Breast epithelium (tissue), 4 donors: ENCODE measurements at regions not wholly inside any gene's neighbourhood (a gene's known extent, or its start where the extent isn't known, plus 50 kb on each side); places are given as distances from the start of the nearest gene placed in this dataset.
"Not testable (repeated sequence)": the region's sequence is repeated elsewhere in the genome, so short reads cannot be mapped to it uniquely, and the experiment has no call there.

ENCODE experiments used
- DNase-seq, 2 donors: peaks; one replicate each; pipeline ENCODE4 v3.0.0-alpha.2; 2019; ENCODE audit warnings: low spot score in 2 of 2
- H3K27ac ChIP-seq, 2 donors: fragments of 200-600 bp; sonication (generic) in 1 of 2; one replicate each; pipeline ENCODE4 v1.5.1; 2016 to 2019; ENCODE audit warnings: mild to moderate bottlenecking in 1 of 2
- H3K27me3 ChIP-seq, 2 donors: fragments of 200-600 bp; sonication (generic) in 1 of 2; one replicate each; pipeline versions ENCODE4 v1.5.1 to v1.6.0; 2017 to 2019; ENCODE audit warnings: control low read depth in 1 of 2, mild to moderate bottlenecking in 1 of 2
- H3K36me3 ChIP-seq: fragments of 200-600 bp; one replicate; pipeline ENCODE4 v1.5.1; 2019
- H3K4me1 ChIP-seq, 2 donors: fragments of 200-600 bp; sonication (generic); one replicate each; pipeline ENCODE4 v1.5.1; 2016 to 2019; ENCODE audit warnings: control low read depth in 1 of 2
- H3K4me3 ChIP-seq, 3 donors: fragments of 200-600 bp; sonication (generic); 1 replicate in 2 of 3; 2 replicates in 1 of 3; pipeline ENCODE4 v1.5.1; 2016 to 2019; ENCODE audit warnings: mild to moderate bottlenecking in 3 of 3, moderate library complexity in 2 of 3
- H3K9me3 ChIP-seq, 2 donors: fragments of 200-600 bp; sonication (generic) in 1 of 2; one replicate each; pipeline ENCODE4 v1.5.1; 2016 to 2019; ENCODE audit warnings: control low read depth in 1 of 2
- POLR2A ChIP-seq: fragments of 450-650 bp; IDR thresholded peaks from one replicate; pipeline ENCODE4 v1.6.1; 2016; ENCODE audit warnings: antibody characterized with exemption, mild to moderate bottlenecking, moderate library complexity
- POLR2AphosphoS5 ChIP-seq, 3 donors: sonication (generic); formaldehyde crosslinking; IDR thresholded peaks; one replicate each; pipeline ENCODE4 v1.6.1; 2017; ENCODE audit warnings: antibody characterized with exemption in 3 of 3
- intact Hi-C: fragments of 100-400 bp; cut with DNase I; formaldehyde crosslinking; loops from one replicate; pipeline ENCODE4 v1.15.1; 2023; ENCODE audit warnings: low total_unique reads
- TF ChIP-seq, protein P1 (sequence below), 3 donors: fragments of 450-650 bp; IDR thresholded peaks; one replicate each; pipeline ENCODE4 v1.5.1; 2016 to 2017; ENCODE audit warnings: antibody characterized with exemption in 3 of 3, mild to moderate bottlenecking in 3 of 3, moderate library complexity in 3 of 3

DNA sequence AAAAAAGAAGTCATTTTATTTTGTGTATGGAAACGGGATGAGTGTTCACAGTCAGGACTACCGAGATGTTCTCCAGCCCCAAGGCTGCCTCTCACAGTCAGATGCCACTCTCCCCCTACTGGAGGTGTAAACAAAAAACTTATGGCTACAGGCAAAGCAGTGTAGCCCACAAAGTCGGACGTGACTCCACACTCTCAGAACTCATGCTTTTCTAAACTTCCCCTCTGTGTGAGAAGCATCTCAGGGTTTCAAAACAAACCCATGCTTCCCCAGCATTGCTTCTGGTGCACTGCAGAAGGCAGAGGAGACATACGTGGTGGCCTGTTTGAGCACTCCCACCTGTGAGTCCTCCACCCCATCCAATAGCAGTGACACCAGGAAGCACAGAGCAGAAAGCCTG lies 580.3 kb downstream of the BNC2 start:
- H3K27ac ChIP-seq: no peak overlapping the region
- H3K27me3 ChIP-seq: no peaks in the 10 kb centered on the region
- DNase-seq: no peak
- no peaks in the 10 kb centered on the region for H3K36me3 ChIP-seq
- no peaks in the 10 kb centered on the region for H3K4me1 ChIP-seq
- TF ChIP-seq, protein P1, sequence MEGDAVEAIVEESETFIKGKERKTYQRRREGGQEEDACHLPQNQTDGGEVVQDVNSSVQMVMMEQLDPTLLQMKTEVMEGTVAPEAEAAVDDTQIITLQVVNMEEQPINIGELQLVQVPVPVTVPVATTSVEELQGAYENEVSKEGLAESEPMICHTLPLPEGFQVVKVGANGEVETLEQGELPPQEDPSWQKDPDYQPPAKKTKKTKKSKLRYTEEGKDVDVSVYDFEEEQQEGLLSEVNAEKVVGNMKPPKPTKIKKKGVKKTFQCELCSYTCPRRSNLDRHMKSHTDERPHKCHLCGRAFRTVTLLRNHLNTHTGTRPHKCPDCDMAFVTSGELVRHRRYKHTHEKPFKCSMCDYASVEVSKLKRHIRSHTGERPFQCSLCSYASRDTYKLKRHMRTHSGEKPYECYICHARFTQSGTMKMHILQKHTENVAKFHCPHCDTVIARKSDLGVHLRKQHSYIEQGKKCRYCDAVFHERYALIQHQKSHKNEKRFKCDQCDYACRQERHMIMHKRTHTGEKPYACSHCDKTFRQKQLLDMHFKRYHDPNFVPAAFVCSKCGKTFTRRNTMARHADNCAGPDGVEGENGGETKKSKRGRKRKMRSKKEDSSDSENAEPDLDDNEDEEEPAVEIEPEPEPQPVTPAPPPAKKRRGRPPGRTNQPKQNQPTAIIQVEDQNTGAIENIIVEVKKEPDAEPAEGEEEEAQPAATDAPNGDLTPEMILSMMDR (IDR thresholded peaks at IDR 0.05): no peak
- intact Hi-C loops: loop anchor here (5.0 kb wide), 1 partner anchor 518 kb away; no protein-coding TSS in a partner anchor
- H3K9me3 ChIP-seq: no peaks in the 10 kb centered on the region
- no peak overlapping the region for H3K4me3 ChIP-seq

DNA sequence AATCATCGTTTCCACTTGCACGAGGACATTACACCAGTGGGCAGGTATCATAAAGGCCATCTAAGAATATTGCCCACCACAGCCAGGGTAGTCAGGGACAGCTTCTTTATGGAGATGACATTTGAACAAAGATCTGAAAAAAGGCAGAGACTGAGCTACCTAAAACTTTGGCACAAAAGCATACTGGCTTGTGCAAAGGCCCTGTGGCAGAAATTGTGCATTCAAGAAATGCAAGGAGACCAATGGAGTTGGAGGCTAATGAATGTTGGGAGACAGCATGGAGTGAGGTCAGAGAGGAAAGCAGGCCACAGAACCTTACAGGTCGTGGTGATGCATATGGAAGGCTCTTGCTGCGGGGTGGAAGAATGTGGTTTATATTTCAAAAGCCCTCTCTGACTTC lies 578.5 kb downstream of the BNC2 start:
- Histone ChIP-seq H3K4me3 (no peak overlapping the region), H3K4me1 (no peaks in the 10 kb centered on the region), H3K27me3 (no peaks in the 10 kb centered on the region), H3K9me3 (no peaks in the 10 kb centered on the region), H3K27ac (no peak overlapping the region), H3K36me3 (no peaks in the 10 kb centered on the region)
- DNase-seq: no peak
- intact Hi-C loops: loop anchor here (5.0 kb wide), 1 partner anchor 520 kb away; no protein-coding TSS in a partner anchor
- TF ChIP-seq, protein P1 (IDR thresholded peaks at IDR 0.05): no peak

DNA sequence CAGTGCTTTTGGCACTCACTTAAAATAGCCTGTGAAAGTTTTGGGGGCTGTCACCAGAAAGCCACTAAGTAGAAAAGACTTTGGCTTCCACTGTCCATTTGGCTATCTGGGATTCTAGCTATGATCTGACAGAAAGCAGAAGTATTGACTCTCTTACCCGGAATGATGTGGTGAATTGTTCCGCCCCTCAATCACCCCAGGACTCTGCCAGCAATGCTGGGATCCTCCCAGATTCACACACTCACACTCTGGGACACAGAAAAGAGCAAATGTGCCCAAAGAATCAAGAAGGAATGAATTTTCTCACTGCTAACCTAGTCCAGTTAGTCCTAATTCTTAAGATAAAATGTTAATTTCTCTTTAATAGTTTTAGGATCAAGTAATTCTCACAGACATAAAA lies 576.9 kb downstream of the BNC2 start:
- TF ChIP-seq POLR2AphosphoS5 (IDR thresholded peaks at IDR 0.05): no peak
- no peak for TF ChIP-seq POLR2A
- TF ChIP-seq, protein P1 (IDR thresholded peaks at IDR 0.05): no peak
- intact Hi-C loops: loop anchor here (5.0 kb wide), 1 partner anchor 521 kb away; no protein-coding TSS in a partner anchor

DNA sequence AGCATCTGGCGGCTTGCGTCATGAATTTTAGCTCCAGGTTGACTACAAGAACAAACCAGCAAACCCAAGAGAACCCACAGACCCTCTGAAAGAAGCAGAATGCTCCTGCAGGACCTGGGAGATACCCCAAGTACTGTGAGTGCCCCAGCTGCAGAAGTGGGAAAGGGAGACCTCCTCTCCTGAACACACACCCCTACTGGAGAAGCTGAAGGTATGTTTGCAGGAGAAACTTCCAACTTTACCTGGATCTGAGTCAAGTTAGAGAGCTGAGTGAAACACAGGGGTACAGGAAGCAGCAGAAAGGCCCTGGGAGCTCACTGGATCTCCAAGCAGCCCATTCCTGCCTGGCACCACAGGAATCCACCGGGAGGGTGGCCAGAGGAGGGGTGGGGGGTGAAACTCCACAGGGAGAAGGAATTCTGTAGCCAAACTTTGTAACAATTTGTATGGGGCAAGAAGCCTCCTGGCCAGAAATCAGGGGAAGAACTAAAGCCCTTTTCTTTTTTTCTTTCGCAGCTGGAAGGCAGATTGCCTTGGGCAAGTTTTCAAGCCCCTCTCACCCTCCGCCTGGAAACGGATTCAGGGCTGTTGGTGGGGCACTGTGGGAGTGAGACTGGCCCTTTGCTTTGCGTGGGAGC lies 576.2 kb downstream of the BNC2 start:
- Histone ChIP-seq H3K9me3 (peaks cover 0 to 4% of the 10 kb centered on the region in 2 donors), H3K27me3 (no peaks in the 10 kb centered on the region), H3K4me3 (no peak overlapping the region), H3K4me1 (no peaks in the 10 kb centered on the region), H3K27ac (no peak overlapping the region), H3K36me3 (no peaks in the 10 kb centered on the region)
- no peak for TF ChIP-seq POLR2A
- TF ChIP-seq, protein P1 (IDR thresholded peaks at IDR 0.05): no peak
- no peak for TF ChIP-seq POLR2AphosphoS5 (IDR thresholded peaks at IDR 0.05)
- DNase-seq: no peak
- intact Hi-C loops: loop anchor here (5.0 kb wide), 1 partner anchor 522 kb away; no protein-coding TSS in a partner anchor

More for the DNA sequence above, 576.9 kb downstream of the BNC2 start:
- no peaks in the 10 kb centered on the region for H3K36me3 ChIP-seq
- H3K4me1 ChIP-seq: no peaks in the 10 kb centered on the region
- peaks cover 0 to 4% of the 10 kb centered on the region in 2 donors for H3K9me3 ChIP-seq
- DNase-seq: no peak
- H3K4me3 ChIP-seq: no peak overlapping the region
- H3K27me3 ChIP-seq: no peaks in the 10 kb centered on the region
- H3K27ac ChIP-seq: no peak overlapping the region

DNA sequence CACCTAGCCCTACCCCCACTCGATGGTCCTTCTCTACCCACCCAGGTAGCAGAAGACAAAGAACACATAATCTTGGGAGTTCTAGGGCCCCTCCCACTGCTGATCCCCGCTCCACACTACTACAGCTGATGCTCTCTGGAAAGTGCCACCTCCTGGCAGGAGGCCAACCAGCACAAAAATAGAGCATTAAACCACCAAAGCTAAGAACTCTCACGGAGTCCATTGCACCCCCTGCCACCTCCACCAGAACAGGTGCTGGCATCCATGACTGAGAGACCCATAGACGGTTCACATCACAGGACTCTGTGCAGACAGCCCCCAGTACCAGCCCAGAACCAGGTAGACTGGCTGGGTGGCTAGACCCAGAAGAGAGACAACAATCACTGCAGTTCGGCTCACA lies 575.5 kb downstream of the BNC2 start:
- not testable (repeated sequence) for DNase-seq, H3K4me1 ChIP-seq

DNA sequence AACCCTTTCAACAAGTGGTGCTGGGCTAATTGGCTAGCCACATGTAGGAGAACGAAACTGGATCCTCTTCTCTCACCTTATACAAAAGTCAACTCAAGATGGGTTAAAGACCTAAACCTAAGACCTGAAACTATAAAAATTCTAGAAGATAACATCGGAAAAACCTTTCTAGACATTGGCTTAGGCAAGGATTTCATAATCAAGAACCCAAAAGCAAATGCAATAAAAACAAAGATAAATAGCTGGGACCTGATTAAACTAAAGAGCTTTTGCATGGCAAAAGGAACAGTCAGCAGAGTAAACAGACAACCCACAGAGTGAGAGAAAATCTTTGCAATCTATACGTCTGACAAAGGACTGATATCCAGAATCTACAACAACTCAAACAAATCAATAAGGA lies 571.1 kb downstream of the BNC2 start:
- H3K27ac ChIP-seq, DNase-seq, H3K4me3 ChIP-seq, H3K27me3 ChIP-seq, H3K36me3 ChIP-seq, H3K4me1 ChIP-seq, intact Hi-C loops, H3K9me3 ChIP-seq: not testable (repeated sequence)

More for the DNA sequence above, 575.5 kb downstream of the BNC2 start:
- not testable (repeated sequence) for H3K9me3 ChIP-seq, H3K4me3 ChIP-seq, H3K27me3 ChIP-seq, H3K36me3 ChIP-seq, H3K27ac ChIP-seq
- intact Hi-C loops: loop anchor here (5.0 kb wide), 1 partner anchor 523 kb away; no protein-coding TSS in a partner anchor
